GM23338 (cell line): ENCODE measurements at regions not wholly inside any gene's neighbourhood (a gene's known extent, or its start where the extent isn't known, plus 50 kb on each side); places are given as distances from the start of the nearest gene placed in this dataset.

ENCODE experiments used
- ATAC-seq: fragments of 200-7000 bp; cut with Tn5 transposase; 3 replicates; pipeline ENCODE4 v1.9.1; 2020
- DNase-seq: peaks from one replicate; pipeline ENCODE4 v3.0.0-alpha.2; 2015; ENCODE audit warnings: low spot score
- H2AFZ ChIP-seq: fragments of 200-600 bp; sonication (generic); 2 replicates; pipeline ENCODE4 v1.8.0; 2016; ENCODE audit warnings: antibody characterized with exemption, mild to moderate bottlenecking, moderate library complexity
- H3F3A ChIP-seq: fragments of 200-600 bp; sonication (generic); replicated peaks from 2 replicates; pipeline ENCODE4 v1.8.0; 2017; ENCODE audit warnings: antibody characterized with exemption, mixed run types, low read depth
- H3K27ac ChIP-seq: fragments of 200-600 bp; sonication (generic); 2 replicates; pipeline ENCODE4 v1.6.1; 2016; ENCODE audit warnings: low read depth
- H3K27me3 ChIP-seq: fragments of 200-600 bp; sonication (generic); 2 replicates; pipeline ENCODE4 v1.8.0; 2016; ENCODE audit warnings: mild to moderate bottlenecking, mixed run types, moderate library complexity; ENCODE audit not compliant: insufficient read depth
- H3K36me3 ChIP-seq: fragments of 200-600 bp; sonication (generic); 2 replicates; pipeline ENCODE4 v1.8.0; 2016; ENCODE audit warnings: mild to moderate bottlenecking; ENCODE audit not compliant: insufficient read depth
- H3K4me1 ChIP-seq: fragments of 200-600 bp; sonication (generic); 2 replicates; pipeline ENCODE4 v1.8.0; 2016; ENCODE audit warnings: mild to moderate bottlenecking, moderate library complexity; ENCODE audit not compliant: insufficient read depth
- H3K4me2 ChIP-seq: fragments of 200-600 bp; sonication (generic); 2 replicates; pipeline ENCODE4 v1.7.1; 2017; ENCODE audit warnings: mixed run types
- H3K4me3 ChIP-seq: fragments of 200-600 bp; sonication (generic); 2 replicates; pipeline ENCODE4 v1.6.1; 2016; ENCODE audit warnings: mixed run types
- H3K79me2 ChIP-seq: fragments of 200-600 bp; sonication (generic); replicated peaks from 2 replicates; pipeline ENCODE4 v1.8.0; 2017; ENCODE audit warnings: mild to moderate bottlenecking; ENCODE audit not compliant: insufficient read depth
- H3K9me2 ChIP-seq: fragments of 200-600 bp; sonication (generic); 2 replicates; pipeline ENCODE4 v1.8.0; 2017; ENCODE audit not compliant: insufficient read depth
- H4K20me1 ChIP-seq: fragments of 200-600 bp; sonication (generic); replicated peaks from 2 replicates; pipeline ENCODE4 v1.8.0; 2017; ENCODE audit warnings: mild to moderate bottlenecking; ENCODE audit not compliant: insufficient read depth
- H3K27ac Mint-ChIP-seq: 2 replicates; pipeline ENCODE4 v1.8.0; 2020; ENCODE audit warnings: inconsistent platforms, mild to moderate bottlenecking, moderate library complexity, mixed read lengths
- H3K27me3 Mint-ChIP-seq: 3 replicates; pipeline ENCODE4 v1.8.0; 2022; ENCODE audit warnings: low read depth, mild to moderate bottlenecking, moderate library complexity, mixed read lengths, inconsistent platforms; ENCODE audit not compliant: insufficient read depth, poor library complexity
- H3K36me3 Mint-ChIP-seq: 3 replicates; pipeline ENCODE4 v1.8.0; 2021; ENCODE audit warnings: low read depth, mild to moderate bottlenecking, inconsistent platforms, moderate library complexity, mixed read lengths
- H3K4me1 Mint-ChIP-seq: 3 replicates; pipeline ENCODE4 v1.8.0; 2020; ENCODE audit warnings: mild to moderate bottlenecking, inconsistent platforms, mixed read lengths
- H3K4me3 Mint-ChIP-seq: 3 replicates; pipeline ENCODE4 v1.8.0; 2021; ENCODE audit warnings: moderate library complexity, mild to moderate bottlenecking, inconsistent platforms, mixed read lengths
- H3K9me3 Mint-ChIP-seq: 3 replicates; pipeline ENCODE4 v1.8.0; 2020; ENCODE audit warnings: moderate library complexity, mild to moderate bottlenecking, inconsistent platforms, mixed read lengths
- CREB1 ChIP-seq: fragments of 250-450 bp; sonication (Bioruptor Pico); IDR thresholded peaks from 2 replicates; pipeline ENCODE4 v1.5.0; 2020; ENCODE audit warnings: low read depth, mild to moderate bottlenecking, moderate library complexity
- ETS1 ChIP-seq: IDR thresholded peaks from 2 replicates; pipeline ENCODE4 v1.6.1; 2016; ENCODE audit warnings: antibody characterized with exemption
- EZH2 ChIP-seq: fragments of 200-600 bp; sonication (generic); IDR thresholded peaks from one replicate; pipeline ENCODE4 v1.8.0; 2017; ENCODE audit warnings: antibody characterized with exemption, mild to moderate bottlenecking, low read depth; ENCODE audit not compliant: unreplicated experiment
- EZH2phosphoT487 ChIP-seq: fragments of 200-600 bp; sonication (generic); IDR thresholded peaks from one replicate; pipeline ENCODE4 v1.8.1; 2018; ENCODE audit warnings: antibody characterized with exemption; ENCODE audit not compliant: unreplicated experiment
- JUNB ChIP-seq: IDR thresholded peaks from one replicate; pipeline ENCODE4 v1.6.1; 2016; ENCODE audit warnings: antibody characterized with exemption; ENCODE audit not compliant: unreplicated experiment
- NANOG ChIP-seq: IDR thresholded peaks from 2 replicates; pipeline ENCODE4 v1.6.1; 2016; ENCODE audit warnings: antibody characterized with exemption, borderline replicate concordance
- ZNF462 ChIP-seq: fragments of 250-450 bp; sonication (Bioruptor Pico); IDR thresholded peaks from 2 replicates; pipeline ENCODE4 v1.5.0; 2020; ENCODE audit warnings: mild to moderate bottlenecking, moderate library complexity
- TF ChIP-seq, protein P1 (sequence below): IDR thresholded peaks from one replicate; pipeline ENCODE4 v1.6.1; 2018; ENCODE audit warnings: antibody characterized with exemption; ENCODE audit not compliant: unreplicated experiment

DNA sequence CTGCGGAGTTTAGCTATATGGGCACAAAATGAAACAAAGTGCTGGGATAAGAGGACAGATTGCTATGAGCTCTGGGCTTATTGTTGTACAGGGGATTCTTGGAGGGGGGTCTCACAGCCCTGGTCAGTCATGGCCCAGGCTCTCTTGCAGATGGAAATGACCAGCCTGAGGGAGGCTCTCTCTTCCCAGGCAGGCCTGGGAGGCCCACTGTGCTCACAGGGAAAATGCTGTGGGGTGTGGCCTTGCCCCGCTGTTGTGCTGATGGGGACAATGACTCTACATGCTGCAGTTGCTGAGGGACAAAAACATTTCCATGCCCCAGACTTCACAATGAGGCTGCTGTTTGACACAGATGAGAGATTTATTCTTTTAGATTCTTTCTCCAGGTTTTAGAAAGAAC, 202.2 kb downstream of the KLF13 start (continued):
- no peak for TF ChIP-seq ZNF462 (CRISPR knock-in tag)
- TF ChIP-seq EZH2phosphoT487, result no peak
- TF ChIP-seq JUNB, result no peak
- TF ChIP-seq ETS1, result no peak

GRCh38 chr15:31537770-31538592, 211.3 kb downstream of the KLF13 start:
- Histone ChIP-seq H3K4me3 (no peak overlapping the region), H3K9me2 (no peaks in the 10 kb centered on the region), H3K27me3 (no peaks in the 10 kb centered on the region), H3K27ac (no peak overlapping the region), H3K4me2 (no peak overlapping the region), H3K79me2 (no peaks in the 10 kb centered on the region), H3K4me1 (0 out of 2 replicates have a peak, but pooled peaks cover 4% of the 10 kb centered on the region), H4K20me1 (no peaks in the 10 kb centered on the region), H3K36me3 (no peaks in the 10 kb centered on the region), H2AFZ (no peak overlapping the region), H3F3A (no peaks in the 10 kb centered on the region)
- no peaks in the 10 kb centered on the region for H3K36me3 Mint-ChIP-seq
- H3K4me3 Mint-ChIP-seq, result no peak overlapping the region
- H3K27me3 Mint-ChIP-seq, result no peaks in the 10 kb centered on the region
- peak; percentile 65 for ATAC-seq
- no peaks in the 10 kb centered on the region for H3K9me3 Mint-ChIP-seq
- DNase-seq, result peak; percentile 23
- peaks cover 3% of the 10 kb centered on the region; the same call in 2 of the 3 replicates for H3K4me1 Mint-ChIP-seq
- no peak overlapping the region for H3K27ac Mint-ChIP-seq
- TF ChIP-seq, protein P1, sequence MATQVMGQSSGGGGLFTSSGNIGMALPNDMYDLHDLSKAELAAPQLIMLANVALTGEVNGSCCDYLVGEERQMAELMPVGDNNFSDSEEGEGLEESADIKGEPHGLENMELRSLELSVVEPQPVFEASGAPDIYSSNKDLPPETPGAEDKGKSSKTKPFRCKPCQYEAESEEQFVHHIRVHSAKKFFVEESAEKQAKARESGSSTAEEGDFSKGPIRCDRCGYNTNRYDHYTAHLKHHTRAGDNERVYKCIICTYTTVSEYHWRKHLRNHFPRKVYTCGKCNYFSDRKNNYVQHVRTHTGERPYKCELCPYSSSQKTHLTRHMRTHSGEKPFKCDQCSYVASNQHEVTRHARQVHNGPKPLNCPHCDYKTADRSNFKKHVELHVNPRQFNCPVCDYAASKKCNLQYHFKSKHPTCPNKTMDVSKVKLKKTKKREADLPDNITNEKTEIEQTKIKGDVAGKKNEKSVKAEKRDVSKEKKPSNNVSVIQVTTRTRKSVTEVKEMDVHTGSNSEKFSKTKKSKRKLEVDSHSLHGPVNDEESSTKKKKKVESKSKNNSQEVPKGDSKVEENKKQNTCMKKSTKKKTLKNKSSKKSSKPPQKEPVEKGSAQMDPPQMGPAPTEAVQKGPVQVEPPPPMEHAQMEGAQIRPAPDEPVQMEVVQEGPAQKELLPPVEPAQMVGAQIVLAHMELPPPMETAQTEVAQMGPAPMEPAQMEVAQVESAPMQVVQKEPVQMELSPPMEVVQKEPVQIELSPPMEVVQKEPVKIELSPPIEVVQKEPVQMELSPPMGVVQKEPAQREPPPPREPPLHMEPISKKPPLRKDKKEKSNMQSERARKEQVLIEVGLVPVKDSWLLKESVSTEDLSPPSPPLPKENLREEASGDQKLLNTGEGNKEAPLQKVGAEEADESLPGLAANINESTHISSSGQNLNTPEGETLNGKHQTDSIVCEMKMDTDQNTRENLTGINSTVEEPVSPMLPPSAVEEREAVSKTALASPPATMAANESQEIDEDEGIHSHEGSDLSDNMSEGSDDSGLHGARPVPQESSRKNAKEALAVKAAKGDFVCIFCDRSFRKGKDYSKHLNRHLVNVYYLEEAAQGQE, result no peak
- TF ChIP-seq ETS1 (no peak), JUNB (no peak), CREB1 (CRISPR knock-in tag) (no peak), EZH2 (no peak), EZH2phosphoT487 (no peak), NANOG (no peak)
